Colonic mucosa (tissue), 4 donors: ENCODE measurements at regions not wholly inside any gene's neighbourhood (a gene's known extent, or its start where the extent isn't known, plus 50 kb on each side); places are given as distances from the start of the nearest gene placed in this dataset.

ENCODE experiments used
- DNase-seq: peaks from one replicate; pipeline ENCODE4 v3.0.0-alpha.2; 2020
- H3K27ac ChIP-seq: fragments of 200-600 bp; one replicate; pipeline ENCODE4 v1.8.0; 2021
- H3K27me3 ChIP-seq: fragments of 200-600 bp; one replicate; pipeline ENCODE4 v1.8.0; 2021
- H3K36me3 ChIP-seq: fragments of 200-600 bp; one replicate; pipeline ENCODE4 v1.8.0; 2021
- H3K4me1 ChIP-seq: fragments of 200-600 bp; one replicate; pipeline ENCODE4 v1.8.0; 2021; ENCODE audit warnings: mild to moderate bottlenecking
- H3K4me3 ChIP-seq: fragments of 200-600 bp; one replicate; pipeline ENCODE4 v1.8.0; 2021
- H3K9ac ChIP-seq, 2 donors: one replicate each; pipeline ENCODE4 v1.7.0; 2013; ENCODE audit warnings: control low read depth in 2 of 2, low read depth in 2 of 2, low read length in 2 of 2
- H3K9me3 ChIP-seq: fragments of 200-600 bp; one replicate; pipeline ENCODE4 v1.8.0; 2021
- intact Hi-C: fragments of 100-400 bp; cut with DNase I; formaldehyde crosslinking; loops from one replicate; pipeline ENCODE4 v1.14.1; 2022
- TF ChIP-seq, protein P1 (sequence below): fragments of 200-600 bp; IDR thresholded peaks from one replicate; pipeline ENCODE4 v1.8.0; 2022; ENCODE audit warnings: antibody characterized with exemption, mild to moderate bottlenecking
- donor health status: healthy.
- donor health status: DM: no; HTN: no; CAD: no.
- donor health status: DM: no; HTN: no; CAD: no.

DNA sequence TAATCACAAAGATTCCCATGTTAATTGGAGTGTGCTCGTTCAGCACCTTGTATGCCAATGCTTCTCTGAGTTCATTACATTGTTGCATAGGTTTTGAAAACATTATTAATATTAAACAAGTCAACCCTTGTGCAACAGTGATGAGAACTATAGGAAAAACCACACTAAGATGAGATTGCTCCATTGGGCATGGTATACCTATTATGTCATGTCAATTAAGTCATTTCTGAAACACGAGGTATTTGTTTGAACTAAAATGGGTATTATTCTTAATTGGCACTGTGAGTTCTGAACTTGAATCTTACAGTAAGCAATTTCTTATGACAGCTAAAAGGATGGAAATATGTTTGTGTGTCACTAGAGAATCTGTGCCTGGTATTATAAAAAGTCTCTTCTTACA lies 447.7 kb downstream of the EFNA5 start:
- Histone ChIP-seq H3K27me3 (peaks cover 3% of the 10 kb centered on the region), H3K9me3 (no peaks in the 10 kb centered on the region), H3K4me3 (no peak overlapping the region), H3K4me1 (no peaks in the 10 kb centered on the region), H3K27ac (no peak overlapping the region), H3K36me3 (no peaks in the 10 kb centered on the region), H3K9ac (no peak overlapping the region)
- TF ChIP-seq, protein P1, sequence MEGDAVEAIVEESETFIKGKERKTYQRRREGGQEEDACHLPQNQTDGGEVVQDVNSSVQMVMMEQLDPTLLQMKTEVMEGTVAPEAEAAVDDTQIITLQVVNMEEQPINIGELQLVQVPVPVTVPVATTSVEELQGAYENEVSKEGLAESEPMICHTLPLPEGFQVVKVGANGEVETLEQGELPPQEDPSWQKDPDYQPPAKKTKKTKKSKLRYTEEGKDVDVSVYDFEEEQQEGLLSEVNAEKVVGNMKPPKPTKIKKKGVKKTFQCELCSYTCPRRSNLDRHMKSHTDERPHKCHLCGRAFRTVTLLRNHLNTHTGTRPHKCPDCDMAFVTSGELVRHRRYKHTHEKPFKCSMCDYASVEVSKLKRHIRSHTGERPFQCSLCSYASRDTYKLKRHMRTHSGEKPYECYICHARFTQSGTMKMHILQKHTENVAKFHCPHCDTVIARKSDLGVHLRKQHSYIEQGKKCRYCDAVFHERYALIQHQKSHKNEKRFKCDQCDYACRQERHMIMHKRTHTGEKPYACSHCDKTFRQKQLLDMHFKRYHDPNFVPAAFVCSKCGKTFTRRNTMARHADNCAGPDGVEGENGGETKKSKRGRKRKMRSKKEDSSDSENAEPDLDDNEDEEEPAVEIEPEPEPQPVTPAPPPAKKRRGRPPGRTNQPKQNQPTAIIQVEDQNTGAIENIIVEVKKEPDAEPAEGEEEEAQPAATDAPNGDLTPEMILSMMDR: no peak
- no peak for DNase-seq
- intact Hi-C loops: no loop called here

DNA sequence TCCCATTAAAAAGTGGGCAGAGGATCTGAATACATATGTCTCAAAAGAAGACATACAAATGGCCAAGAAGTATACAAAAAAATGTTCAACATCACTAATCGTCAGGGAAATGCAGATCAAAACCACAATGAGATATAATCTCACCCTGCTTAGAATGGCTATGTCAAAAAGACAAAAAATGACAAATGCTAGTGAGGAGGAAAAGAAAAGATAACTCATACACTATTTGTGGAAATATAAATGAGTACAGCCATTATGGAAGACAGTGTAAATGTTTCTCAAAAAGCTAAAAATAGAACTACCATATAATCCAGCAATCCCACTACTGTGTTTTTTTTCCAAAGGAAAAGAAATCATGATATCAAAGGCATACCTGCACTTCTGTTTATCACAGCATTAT lies 450.7 kb downstream of the EFNA5 start:
- no peak for DNase-seq
- intact Hi-C loops: no loop called here
- Histone ChIP-seq H3K27ac (no peak overlapping the region), H3K36me3 (no peaks in the 10 kb centered on the region), H3K9me3 (no peaks in the 10 kb centered on the region), H3K4me1 (no peaks in the 10 kb centered on the region), H3K27me3 (peaks cover 3% of the 10 kb centered on the region), H3K9ac (no peak overlapping the region), H3K4me3 (no peak overlapping the region)
- TF ChIP-seq, protein P1: no peak

DNA sequence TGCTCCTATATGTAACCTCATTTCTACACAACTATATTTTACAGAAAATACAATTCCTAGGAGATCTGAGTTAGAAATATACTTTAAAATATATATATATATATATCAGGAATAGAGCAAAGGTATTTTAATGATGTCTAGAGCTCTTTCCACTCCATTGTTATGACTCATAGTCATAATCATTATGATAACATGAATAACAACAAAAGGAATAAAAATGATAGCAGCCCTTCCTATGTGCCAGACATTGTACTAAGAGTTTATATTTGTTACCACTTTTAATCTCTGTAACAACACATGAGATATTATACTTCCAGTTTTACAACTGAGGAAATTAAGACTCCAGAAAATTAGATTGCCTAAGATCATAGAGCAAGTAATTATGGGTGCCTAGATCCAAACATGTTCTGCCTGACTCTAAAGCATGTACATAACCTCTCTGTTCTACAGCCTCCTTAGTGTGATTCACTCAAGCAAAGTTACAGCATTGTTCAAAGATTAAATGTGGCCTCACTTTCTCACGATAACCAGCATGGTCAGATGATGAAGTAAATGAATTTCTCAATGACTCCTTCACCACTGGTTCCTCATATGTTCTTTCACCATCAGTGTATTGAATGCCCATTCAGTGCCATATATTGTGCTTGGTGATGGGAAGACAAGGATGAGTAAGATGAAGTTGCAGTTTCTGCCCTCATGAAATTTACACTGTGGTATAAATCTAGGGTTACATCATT lies 452.1 kb downstream of the EFNA5 start:
- no peak overlapping the region for H3K9ac ChIP-seq
- H3K4me3 ChIP-seq: no peak overlapping the region
- peaks cover 3% of the 10 kb centered on the region for H3K27me3 ChIP-seq
- H3K4me1 ChIP-seq: no peaks in the 10 kb centered on the region
- H3K9me3 ChIP-seq: no peaks in the 10 kb centered on the region
- H3K36me3 ChIP-seq: no peaks in the 10 kb centered on the region
- H3K27ac ChIP-seq: no peak overlapping the region
- intact Hi-C loops: no loop called here
- no peak for DNase-seq
- TF ChIP-seq, protein P1: no peak

DNA sequence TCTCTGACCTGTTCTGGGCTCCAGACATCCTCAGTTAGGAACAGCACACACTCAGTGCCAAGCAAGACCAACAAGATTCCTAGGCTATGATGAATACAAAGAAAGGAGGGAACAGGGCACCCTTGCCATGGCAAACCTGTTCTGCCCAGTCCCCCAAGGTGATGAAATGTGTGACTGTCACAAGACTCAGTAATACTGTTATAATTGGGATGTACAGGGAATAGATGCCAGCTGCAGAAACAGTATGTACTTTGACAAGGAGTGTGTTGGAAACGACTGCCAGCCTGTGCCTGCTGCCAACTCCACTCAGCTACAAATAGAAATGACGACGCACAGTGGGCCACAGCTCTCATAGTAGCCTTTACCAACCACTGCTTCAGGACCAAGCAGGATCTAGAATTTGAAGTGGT lies 453.0 kb downstream of the EFNA5 start:
- DNase-seq: no peak
- no peaks in the 10 kb centered on the region for H3K4me1 ChIP-seq
- no peak overlapping the region for H3K27ac ChIP-seq
- H3K27me3 ChIP-seq: peaks cover 3% of the 10 kb centered on the region
- intact Hi-C loops: no loop called here
- no peaks in the 10 kb centered on the region for H3K9me3 ChIP-seq
- no peak overlapping the region for H3K4me3 ChIP-seq
- TF ChIP-seq, protein P1: no peak
- no peak overlapping the region for H3K9ac ChIP-seq
- no peaks in the 10 kb centered on the region for H3K36me3 ChIP-seq

DNA sequence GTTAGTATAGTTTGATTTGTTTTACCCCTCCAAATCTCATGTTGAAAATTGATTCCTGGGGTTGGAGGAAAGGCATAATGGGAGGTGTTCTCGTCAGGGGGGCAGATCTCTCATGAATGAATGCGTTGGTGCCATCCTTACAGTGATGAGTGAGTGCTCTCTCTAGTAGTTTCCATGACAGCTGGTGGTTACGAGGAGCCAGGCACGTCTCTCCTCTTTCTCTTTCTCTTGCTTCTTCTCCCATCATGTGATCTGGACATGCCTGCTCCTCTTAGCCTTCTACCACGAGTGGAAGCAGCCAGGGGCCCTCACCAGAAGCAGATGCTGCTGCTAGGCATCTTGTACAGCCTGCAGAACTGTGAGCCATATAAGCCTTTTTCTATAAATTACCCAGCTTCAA lies 454.1 kb downstream of the EFNA5 start:
- no peaks in the 10 kb centered on the region for H3K9me3 ChIP-seq
- H3K36me3 ChIP-seq: no peaks in the 10 kb centered on the region
- DNase-seq: no peak
- no peak overlapping the region for H3K4me3 ChIP-seq
- H3K27me3 ChIP-seq: no peaks in the 10 kb centered on the region
- H3K9ac ChIP-seq: no peak overlapping the region
- no peaks in the 10 kb centered on the region for H3K4me1 ChIP-seq
- intact Hi-C loops: no loop called here
- TF ChIP-seq, protein P1: no peak
- H3K27ac ChIP-seq: no peak overlapping the region
